ENCODE measurements at regions not wholly inside any gene's neighbourhood (a gene's known extent, or its start where the extent isn't known, plus 50 kb on each side); places are given as distances from the start of the nearest gene placed in this dataset.

- Histone ChIP-seq H3K4me3 (no peak overlapping the region), H3K27ac (ENCODE audit: low read depth) (no peak overlapping the region), H3F3A (replicated peaks; ENCODE audit: low read depth) (no peaks in the 10 kb centered on the region), H3K27me3 (ENCODE audit: insufficient read depth) (no peaks in the 10 kb centered on the region), H3K4me1 (ENCODE audit: insufficient read depth) (no peaks in the 10 kb centered on the region; the same call in 1 of the 2 replicates), H3K4me2 (no peak overlapping the region), H3K36me3 (ENCODE audit: insufficient read depth) (no peaks in the 10 kb centered on the region), H3K79me2 (replicated peaks; ENCODE audit: insufficient read depth) (no peaks in the 10 kb centered on the region), H2AFZ (no peak overlapping the region), H4K20me1 (replicated peaks; ENCODE audit: insufficient read depth) (no peaks in the 10 kb centered on the region), H3K9me2 (ENCODE audit: insufficient read depth) (peaks cover 6% of the 10 kb centered on the region; the same call in 1 of the 2 replicates)
- Mint-ChIP-seq H3K27me3 (ENCODE audit: insufficient read depth, low read depth, poor library complexity) (peaks cover 3% of the 10 kb centered on the region), H3K36me3 (ENCODE audit: low read depth) (no peaks in the 10 kb centered on the region), H3K27ac (no peak overlapping the region), H3K4me1 (peaks cover 5% of the 10 kb centered on the region; the same call in 2 of the 3 replicates), H3K9me3 (no peaks in the 10 kb centered on the region), H3K4me3 (no peak overlapping the region)
- ATAC-seq (no peak), DNase-seq (ENCODE audit: low spot score) (no peak)
- TF ChIP-seq EZH2 (IDR thresholded peaks at IDR 0.05; ENCODE audit: low read depth, unreplicated experiment) = no peak
- no peak for TF ChIP-seq CREB1 (CRISPR knock-in tag; IDR thresholded peaks at IDR 0.05; ENCODE audit: low read depth)
- no peak for TF ChIP-seq STAT1 (IDR thresholded peaks at IDR 0.05; ENCODE audit: unreplicated experiment)
- TF ChIP-seq REST (IDR thresholded peaks at IDR 0.05; ENCODE audit: unreplicated experiment) = no peak
- no peak for TF ChIP-seq ZNF331 (CRISPR knock-in tag; IDR thresholded peaks at IDR 0.05; ENCODE audit: low read depth)
- TF ChIP-seq EZH2phosphoT487 (IDR thresholded peaks at IDR 0.05; ENCODE audit: unreplicated experiment) = no peak
Observed at GRCh38 chr17:72562615-72563188, 441.9 kb downstream of the SOX9 start.

GRCh38 chr17:72563952-72564351 lies 443.1 kb downstream of the SOX9 start:
- Mint-ChIP-seq H3K4me3 (no peak overlapping the region), H3K9me3 (no peaks in the 10 kb centered on the region), H3K36me3 (ENCODE audit: low read depth) (no peaks in the 10 kb centered on the region), H3K27me3 (ENCODE audit: insufficient read depth, low read depth, poor library complexity) (peaks cover 3% of the 10 kb centered on the region), H3K27ac (no peak overlapping the region), H3K4me1 (peaks cover 5% of the 10 kb centered on the region; the same call in 2 of the 3 replicates)
- ATAC-seq = no peak
- no peak for DNase-seq (ENCODE audit: low spot score)
- H2AFZ ChIP-seq = no peak overlapping the region
- H3K4me3 ChIP-seq = no peak overlapping the region
- no peak overlapping the region for H3K27ac ChIP-seq (ENCODE audit: low read depth)
- peaks cover 6% of the 10 kb centered on the region; the same call in 1 of the 2 replicates for H3K9me2 ChIP-seq (ENCODE audit: insufficient read depth)
- no peaks in the 10 kb centered on the region; the same call in 1 of the 2 replicates for H3K4me1 ChIP-seq (ENCODE audit: insufficient read depth)
- H3K36me3 ChIP-seq (ENCODE audit: insufficient read depth) = no peaks in the 10 kb centered on the region
- H3K79me2 ChIP-seq (replicated peaks; ENCODE audit: insufficient read depth) = no peaks in the 10 kb centered on the region
- H3F3A ChIP-seq (replicated peaks; ENCODE audit: low read depth) = no peaks in the 10 kb centered on the region
- H3K27me3 ChIP-seq (ENCODE audit: insufficient read depth) = no peaks in the 10 kb centered on the region
- H3K4me2 ChIP-seq = no peak overlapping the region
- H4K20me1 ChIP-seq (replicated peaks; ENCODE audit: insufficient read depth) = no peaks in the 10 kb centered on the region
- TF ChIP-seq ZNF114 (CRISPR knock-in tag; IDR thresholded peaks at IDR 0.05) = no peak
- TF ChIP-seq JUNB (IDR thresholded peaks at IDR 0.05; ENCODE audit: unreplicated experiment) = no peak
- TF ChIP-seq STAT1 (IDR thresholded peaks at IDR 0.05; ENCODE audit: unreplicated experiment) = no peak
- no peak for TF ChIP-seq NANOG (IDR thresholded peaks at IDR 0.05; ENCODE audit: borderline replicate concordance)
- no peak for TF ChIP-seq EZH2phosphoT487 (IDR thresholded peaks at IDR 0.05; ENCODE audit: unreplicated experiment)
- TF ChIP-seq ZNF462 (CRISPR knock-in tag; IDR thresholded peaks at IDR 0.05) = no peak

All from GM23338 (cell line).